Keratinocyte (primary cell): ENCODE measurements at regions not wholly inside any gene's neighbourhood (a gene's known extent, or its start where the extent isn't known, plus 50 kb on each side); places are given as distances from the start of the nearest gene placed in this dataset.

Experiments
- EZH2 ChIP-seq: IDR thresholded peaks from one replicate; pipeline ENCODE4 v1.6.1; 2012; ENCODE audit warnings: inconsistent platforms, mild to moderate bottlenecking, low read length, moderate library complexity
- TF ChIP-seq, protein P1 (sequence below), 3 experiments: IDR thresholded peaks in 1 of 3; conservative IDR thresholded peaks in 1 of 3; optimal IDR thresholded peaks in 1 of 3; 2 replicates in 2 of 3; 3 replicates in 1 of 3; pipeline versions ENCODE3 to v1.5.1; 2011; ENCODE audit warnings: low read length in 3 of 3, mild to moderate bottlenecking in 3 of 3, moderate library complexity in 2 of 3, control low read depth in 1 of 3, inconsistent platforms in 1 of 3; ENCODE audit not compliant: insufficient read depth in 2 of 3; ENCODE audit errors: extremely low read depth in 1 of 3

- TF ChIP-seq, protein P1, sequence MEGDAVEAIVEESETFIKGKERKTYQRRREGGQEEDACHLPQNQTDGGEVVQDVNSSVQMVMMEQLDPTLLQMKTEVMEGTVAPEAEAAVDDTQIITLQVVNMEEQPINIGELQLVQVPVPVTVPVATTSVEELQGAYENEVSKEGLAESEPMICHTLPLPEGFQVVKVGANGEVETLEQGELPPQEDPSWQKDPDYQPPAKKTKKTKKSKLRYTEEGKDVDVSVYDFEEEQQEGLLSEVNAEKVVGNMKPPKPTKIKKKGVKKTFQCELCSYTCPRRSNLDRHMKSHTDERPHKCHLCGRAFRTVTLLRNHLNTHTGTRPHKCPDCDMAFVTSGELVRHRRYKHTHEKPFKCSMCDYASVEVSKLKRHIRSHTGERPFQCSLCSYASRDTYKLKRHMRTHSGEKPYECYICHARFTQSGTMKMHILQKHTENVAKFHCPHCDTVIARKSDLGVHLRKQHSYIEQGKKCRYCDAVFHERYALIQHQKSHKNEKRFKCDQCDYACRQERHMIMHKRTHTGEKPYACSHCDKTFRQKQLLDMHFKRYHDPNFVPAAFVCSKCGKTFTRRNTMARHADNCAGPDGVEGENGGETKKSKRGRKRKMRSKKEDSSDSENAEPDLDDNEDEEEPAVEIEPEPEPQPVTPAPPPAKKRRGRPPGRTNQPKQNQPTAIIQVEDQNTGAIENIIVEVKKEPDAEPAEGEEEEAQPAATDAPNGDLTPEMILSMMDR (optimal IDR thresholded peaks at IDR 0.05 in 1 of 3, IDR thresholded peaks at IDR 0.05 in 1 of 3, conservative IDR thresholded peaks at IDR 0.05 in 1 of 3; ENCODE audit: extremely low read depth in 1 of 3, insufficient read depth in 2 of 3, low read length in 3 of 3) = no peak
- no peak for TF ChIP-seq EZH2
These were observed 80.1 kb downstream of the PJA1 start for GRCh38 chrX:69085151-69085550.
